ENCODE measurements at regions not wholly inside any gene's neighbourhood (a gene's known extent, or its start where the extent isn't known, plus 50 kb on each side); places are given as distances from the start of the nearest gene placed in this dataset.

DNA sequence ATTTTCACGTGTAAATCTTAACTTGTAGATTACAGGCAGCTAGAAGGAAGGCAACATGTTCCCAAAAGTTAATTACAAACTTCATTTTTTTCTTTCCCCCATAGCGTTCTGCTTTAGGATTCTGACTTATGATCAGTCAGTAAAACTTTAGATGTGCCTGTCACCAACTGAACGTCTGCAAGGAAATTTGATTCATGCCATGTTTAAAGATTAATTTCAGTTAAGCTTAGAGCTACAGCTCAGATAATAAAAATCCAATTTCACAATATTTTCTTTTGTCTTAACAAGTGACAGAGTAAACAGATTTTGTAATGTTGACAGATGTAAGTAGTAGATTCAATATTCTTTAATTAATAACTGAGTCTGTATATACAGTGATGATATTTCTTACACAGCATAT lies 253.1 kb downstream of the NFKBIZ start:
- no peak for TF ChIP-seq POLR2A (IDR thresholded peaks at IDR 0.05)
- TF ChIP-seq CTCF (IDR thresholded peaks at IDR 0.05): no peak

Data from Peyer's patch (tissue), 4 donors.